Activated CD4-positive, alpha-beta T cell treated with anti-CD3 and anti-CD28 coated beads for 24 hours (primary cell): ENCODE measurements at regions not wholly inside any gene's neighbourhood (a gene's known extent, or its start where the extent isn't known, plus 50 kb on each side); places are given as distances from the start of the nearest gene placed in this dataset.

Source experiments
- DNase-seq, 2 donors: peaks; one replicate each; pipeline ENCODE4 v3.0.0-alpha.2; 2020; ENCODE audit warnings: low read depth in 2 of 2

- DNase-seq: no peak
Observed at GRCh38 chr2:234278556-234279255, 218.2 kb downstream of the ARL4C start.

- no peak for DNase-seq
Observed at GRCh38 chr2:234275515-234275914, 221.4 kb downstream of the ARL4C start.

- DNase-seq: no peak
Observed at GRCh38 chr2:234273887-234274584, 222.8 kb downstream of the ARL4C start.

- DNase-seq: no peak
Observed at GRCh38 chr2:234272069-234272850, 221.8 kb downstream of the SPP2 start.

GRCh38 chr2:234271338-234271737 lies 220.8 kb downstream of the SPP2 start:
- DNase-seq: no peak

GRCh38 chr2:234269769-234270204 lies 219.3 kb downstream of the SPP2 start:
- no peak for DNase-seq

GRCh38 chr2:234267534-234267933 lies 217.0 kb downstream of the SPP2 start:
- DNase-seq: no peak

- no peak for DNase-seq
Observed at GRCh38 chr2:234266952-234267351, 216.4 kb downstream of the SPP2 start.

GRCh38 chr2:234265206-234265605 lies 214.7 kb downstream of the SPP2 start:
- DNase-seq: no peak

- no peak for DNase-seq
Observed at GRCh38 chr2:234261736-234262135, 211.2 kb downstream of the SPP2 start.

- no peak for DNase-seq
Observed at GRCh38 chr2:234259440-234259839, 208.9 kb downstream of the SPP2 start.

- DNase-seq: no peak
Observed at GRCh38 chr2:234258562-234259141, 208.2 kb downstream of the SPP2 start.

- peak in 1 of 2 donors; percentile 6 for DNase-seq
Observed at GRCh38 chr2:234257859-234258561, 207.5 kb downstream of the SPP2 start.

- no peak for DNase-seq
Observed at GRCh38 chr2:234256516-234256915, 206.0 kb downstream of the SPP2 start.

GRCh38 chr2:234254783-234255521 lies 204.4 kb downstream of the SPP2 start:
- DNase-seq: no peak

GRCh38 chr2:234252772-234253171 lies 202.3 kb downstream of the SPP2 start:
- no peak for DNase-seq

GRCh38 chr2:234251326-234252271 lies 201.1 kb downstream of the SPP2 start:
- DNase-seq: no peak

GRCh38 chr2:234250926-234251325 lies 200.4 kb downstream of the SPP2 start:
- no peak for DNase-seq

- no peak for DNase-seq
Observed at GRCh38 chr2:234249873-234250272, 199.4 kb downstream of the SPP2 start.
